GM19438 (cell line): ENCODE measurements at regions not wholly inside any gene's neighbourhood (a gene's known extent, or its start where the extent isn't known, plus 50 kb on each side); places are given as distances from the start of the nearest gene placed in this dataset.

Experiments
- ATAC-seq: cut with Tn5 transposase; IDR thresholded peaks from one replicate; pipeline ENCODE4 v1.9.1; 2021; ENCODE audit warnings: low read depth; ENCODE audit not compliant: unreplicated experiment

DNA sequence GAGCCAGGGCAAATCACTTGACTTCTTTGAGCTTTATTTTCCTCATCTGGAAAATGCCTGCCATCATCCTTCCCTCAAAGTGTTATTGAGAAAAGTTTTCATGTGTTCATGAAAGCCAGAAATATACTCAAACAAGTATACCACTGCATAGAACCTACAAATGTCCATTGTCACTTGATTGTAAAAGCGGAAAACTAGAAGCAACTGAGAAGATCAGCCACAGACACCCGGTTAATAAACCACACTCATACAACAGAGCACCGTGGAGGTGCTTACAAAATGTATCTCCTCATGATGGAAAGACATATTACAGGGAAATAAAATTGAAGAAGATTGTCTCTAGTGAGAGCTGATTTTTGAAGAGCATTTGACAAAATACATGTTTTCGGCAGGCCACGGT is 117.2 kb upstream of the MSX2 start:
- no peak for ATAC-seq

DNA sequence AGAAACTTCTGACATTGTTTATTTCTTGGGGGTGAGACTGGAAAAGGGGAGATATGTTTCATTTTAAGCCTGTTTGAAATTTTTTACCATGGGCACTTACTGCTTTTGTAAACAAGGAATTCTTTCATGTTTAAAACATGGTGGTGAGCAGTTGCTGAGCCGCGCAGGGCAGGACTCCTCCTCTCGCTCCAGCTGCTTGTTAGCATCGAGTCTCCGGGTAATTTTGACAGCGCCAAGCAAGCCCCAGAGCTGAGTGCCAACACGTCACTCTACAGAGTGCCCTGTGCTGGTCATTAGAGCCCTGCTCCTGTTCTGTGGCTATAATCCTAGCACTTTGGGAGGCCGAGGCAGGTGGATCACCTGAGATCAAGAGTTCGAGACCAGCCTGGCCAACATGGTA is 116.5 kb upstream of the MSX2 start:
- no peak for ATAC-seq

GRCh38 chr5:174608631-174609097 is 115.7 kb upstream of the MSX2 start:
- ATAC-seq, result no peak

GRCh38 chr5:174609116-174609515 is 115.3 kb upstream of the MSX2 start:
- no peak for ATAC-seq

DNA sequence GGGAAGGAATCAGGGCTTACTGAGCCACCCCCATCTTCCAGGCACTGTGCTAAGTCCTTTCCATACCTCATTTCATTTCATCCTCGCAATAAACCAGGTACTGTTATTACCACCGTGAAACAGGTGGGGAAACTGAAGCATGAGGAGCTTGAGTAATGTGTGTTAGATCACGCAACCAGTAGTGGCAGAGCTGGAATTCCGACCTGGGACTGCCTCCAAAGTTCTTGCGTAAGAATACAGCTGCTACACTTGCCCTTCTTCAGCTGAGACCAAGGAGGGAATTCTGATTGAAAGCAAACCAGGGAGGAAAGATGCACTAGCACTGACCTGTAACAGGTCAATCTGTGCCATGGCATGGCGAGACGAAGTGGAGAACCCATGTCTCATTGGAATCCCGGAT is 113.4 kb upstream of the MSX2 start:
- ATAC-seq, result no peak

DNA sequence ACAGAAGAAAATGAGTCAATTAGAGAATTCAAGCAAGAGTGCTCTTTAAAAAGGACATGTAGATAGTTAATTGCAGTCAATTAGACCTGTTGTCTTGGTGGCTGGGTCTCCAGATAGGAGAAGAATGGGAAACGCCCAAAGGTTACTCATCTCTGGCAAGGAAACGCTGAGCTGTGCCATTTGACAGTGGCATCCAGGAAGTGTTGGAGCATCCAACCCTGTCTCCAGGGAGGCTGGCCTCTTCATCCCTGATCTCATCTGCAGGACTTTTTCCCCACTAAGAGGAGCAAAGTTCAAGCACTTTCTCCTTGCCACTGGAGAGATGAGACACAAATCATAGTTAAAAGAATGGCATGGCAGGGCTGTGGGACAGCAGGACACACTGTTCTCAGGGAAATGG is 111.7 kb upstream of the MSX2 start:
- ATAC-seq, result no peak

GRCh38 chr5:174614500-174615135 is 109.8 kb upstream of the MSX2 start:
- no peak for ATAC-seq

- ATAC-seq, result no peak
Observed at GRCh38 chr5:174616036-174616435, 108.3 kb upstream of the MSX2 start.

DNA sequence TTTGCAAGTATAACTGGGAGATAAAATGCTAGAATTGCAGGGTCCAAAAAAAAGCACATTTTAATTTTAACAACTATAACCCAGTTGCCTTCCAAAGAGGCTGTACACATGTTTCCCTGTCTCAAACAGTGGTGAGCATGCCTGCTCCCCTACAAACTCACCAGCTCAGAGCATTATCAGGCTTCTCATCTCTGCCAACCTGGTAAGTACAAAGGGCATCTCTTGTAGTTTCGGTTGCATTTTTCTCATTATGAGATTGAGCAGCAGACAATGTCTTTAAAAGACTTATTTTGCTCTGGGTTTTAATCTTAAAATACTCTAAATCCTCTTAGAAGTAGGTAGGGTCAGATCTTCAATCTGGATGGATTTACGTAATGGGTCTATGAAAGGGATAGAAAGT is 107.1 kb upstream of the MSX2 start:
- ATAC-seq, result no peak

DNA sequence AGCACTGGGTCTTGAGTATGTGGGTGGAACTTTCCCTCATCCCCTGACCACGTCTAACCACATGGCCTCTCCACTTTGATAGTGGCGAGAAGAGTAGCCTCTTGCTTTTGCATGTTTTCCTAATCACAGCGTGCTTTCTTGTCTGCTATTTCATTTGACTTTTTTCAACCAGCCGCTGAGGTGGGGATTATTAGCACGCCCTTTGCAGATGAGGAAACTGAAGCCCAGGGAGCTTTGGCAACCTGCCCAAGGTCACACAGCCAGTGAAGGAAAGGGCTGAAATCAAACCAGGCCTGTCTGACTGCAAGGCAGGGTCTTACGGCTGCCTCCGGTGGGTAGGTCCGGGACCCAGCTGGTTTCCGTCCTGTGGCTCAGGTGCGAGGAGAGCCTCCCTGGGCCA is 106.5 kb upstream of the MSX2 start:
- ATAC-seq, result no peak

DNA sequence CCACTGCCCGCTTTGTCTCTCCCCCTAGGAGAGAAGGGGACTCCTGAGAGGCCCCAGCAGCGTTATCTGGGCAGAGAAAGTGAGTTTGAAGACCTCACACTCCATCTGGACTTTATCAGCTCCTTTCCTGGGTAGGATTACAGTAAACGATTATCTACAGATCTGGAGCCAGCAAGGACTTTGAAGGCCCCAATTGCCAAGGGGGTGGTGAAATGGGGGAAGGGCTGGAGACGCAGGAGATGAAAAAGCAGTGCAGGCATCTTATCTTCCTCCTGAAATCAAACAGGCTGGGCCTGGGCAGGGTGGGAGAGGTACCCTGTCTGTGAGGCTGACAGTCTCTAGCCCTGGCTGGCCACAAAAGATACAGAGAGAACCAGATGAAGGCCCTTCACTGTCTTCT is 105.8 kb upstream of the MSX2 start:
- no peak for ATAC-seq

DNA sequence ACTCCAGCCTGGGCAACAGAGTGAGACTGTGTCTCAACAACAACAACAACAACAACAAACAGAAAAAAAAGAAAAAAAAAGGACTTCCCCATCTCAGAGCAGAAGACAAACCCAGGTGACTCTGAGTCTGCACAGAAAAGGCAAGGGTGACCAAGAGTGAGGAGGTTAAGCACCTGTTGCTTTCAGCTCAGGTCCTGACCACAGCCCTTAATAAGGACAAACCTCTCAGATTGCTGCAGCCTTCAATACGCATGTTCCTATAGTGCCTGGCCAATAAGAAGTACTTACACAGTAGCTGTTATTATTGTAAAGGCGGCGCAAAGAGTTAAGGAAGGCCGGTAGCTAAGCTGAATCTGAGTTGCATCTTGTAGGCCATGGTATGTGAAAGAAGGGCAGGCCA is 102.3 kb upstream of the MSX2 start:
- no peak for ATAC-seq

GRCh38 chr5:174623018-174623417 is 101.4 kb upstream of the MSX2 start:
- no peak for ATAC-seq

DNA sequence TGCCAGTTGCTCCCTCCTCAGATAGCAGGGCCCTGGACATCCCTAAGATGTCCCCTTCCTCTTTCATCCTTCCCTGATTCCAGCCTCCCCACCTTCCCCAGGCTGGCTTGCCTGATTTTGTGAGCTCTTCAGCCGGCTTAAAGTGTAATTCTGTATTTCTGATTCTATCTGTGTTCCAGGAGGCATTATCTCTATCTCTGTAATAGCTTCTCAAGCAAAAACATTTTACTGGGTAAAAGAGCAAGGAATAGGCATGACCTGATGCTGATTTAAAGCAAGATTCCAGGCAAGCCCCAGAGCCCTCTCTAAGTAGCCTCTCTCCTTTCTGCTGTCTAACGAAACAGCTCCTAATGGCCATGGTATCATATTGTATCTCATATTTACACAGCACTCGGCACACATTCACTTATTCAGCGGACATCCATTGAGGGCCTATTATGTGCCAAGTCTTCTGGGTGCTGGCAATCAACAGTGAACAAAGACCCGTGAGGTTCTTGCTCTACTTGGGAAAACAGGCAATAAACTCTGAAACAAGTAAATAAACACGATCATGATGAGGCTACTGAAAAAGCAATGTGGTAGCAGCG is 100.9 kb upstream of the MSX2 start:
- no peak for ATAC-seq

DNA sequence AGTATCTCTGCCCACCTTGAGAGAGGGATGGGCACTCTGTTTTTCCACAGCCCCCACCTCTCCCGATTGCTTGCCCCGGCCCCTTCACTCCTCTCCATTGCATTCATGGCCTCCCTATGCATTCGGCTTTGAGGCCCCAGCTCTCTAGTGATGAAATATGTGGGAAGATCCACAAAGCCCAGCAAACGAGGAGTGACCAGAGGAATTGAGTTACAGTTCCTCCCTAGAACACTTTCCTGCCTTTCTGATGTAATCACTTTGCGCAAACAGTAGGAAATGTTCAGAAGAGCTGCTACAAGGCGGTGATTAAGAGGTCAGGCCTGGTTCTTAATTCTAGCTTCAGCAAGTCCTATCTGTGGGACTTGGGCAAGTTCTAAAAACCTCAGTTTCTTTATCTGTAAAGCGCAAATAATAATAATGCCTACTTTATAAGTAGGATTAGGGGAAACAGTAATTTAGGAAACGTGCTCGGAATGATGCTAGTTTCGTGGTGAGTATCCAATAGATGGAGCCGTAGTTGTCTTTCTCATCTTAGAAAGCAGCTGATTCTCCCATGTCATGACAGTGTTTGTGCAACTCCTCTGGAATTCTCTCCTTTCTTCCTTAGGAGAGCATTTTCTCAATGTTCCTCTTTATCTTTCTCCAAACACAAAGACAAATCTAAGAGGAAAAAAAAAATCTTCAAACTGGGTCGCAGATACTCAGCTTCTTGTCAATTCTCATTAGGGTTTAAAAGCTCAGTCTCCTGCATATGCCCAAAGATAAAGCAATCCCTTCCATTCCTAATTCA is 99.5 kb upstream of the MSX2 start:
- ATAC-seq, result no peak

DNA sequence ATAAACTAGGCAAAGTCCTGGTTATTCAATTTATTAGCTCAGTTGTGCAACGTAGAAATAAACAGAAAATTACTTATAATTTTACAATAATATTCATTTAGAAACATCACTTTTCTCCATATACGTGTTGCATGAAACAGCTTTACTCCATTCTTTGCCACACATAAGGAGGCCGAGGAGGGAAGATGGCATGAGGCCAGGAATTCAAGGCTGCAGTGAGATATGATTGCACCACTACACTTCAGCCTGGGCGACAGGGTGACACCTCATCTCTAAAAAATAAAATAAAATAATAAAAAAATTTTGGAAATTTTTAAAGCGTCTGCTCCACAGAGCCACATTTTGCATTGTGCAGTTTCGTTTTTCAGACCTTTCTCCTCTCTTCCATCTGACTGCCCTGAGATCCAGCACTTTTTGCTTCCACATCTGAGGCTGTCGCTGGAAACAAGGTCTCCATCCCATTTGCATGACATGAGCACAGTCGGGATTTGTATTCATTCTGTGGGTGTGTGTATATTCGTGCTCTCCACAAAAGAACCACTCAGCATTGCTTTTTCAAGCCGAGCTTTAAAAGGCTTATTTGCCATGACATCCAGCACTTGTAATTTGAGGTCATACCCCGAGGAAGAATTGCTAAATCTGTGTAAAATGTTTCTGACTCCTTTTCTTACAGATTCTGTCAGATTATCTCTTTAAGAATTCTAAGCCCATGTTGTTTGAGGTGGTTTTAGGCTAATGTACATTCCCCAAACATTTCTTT is 98.6 kb upstream of the MSX2 start:
- ATAC-seq, result no peak

DNA sequence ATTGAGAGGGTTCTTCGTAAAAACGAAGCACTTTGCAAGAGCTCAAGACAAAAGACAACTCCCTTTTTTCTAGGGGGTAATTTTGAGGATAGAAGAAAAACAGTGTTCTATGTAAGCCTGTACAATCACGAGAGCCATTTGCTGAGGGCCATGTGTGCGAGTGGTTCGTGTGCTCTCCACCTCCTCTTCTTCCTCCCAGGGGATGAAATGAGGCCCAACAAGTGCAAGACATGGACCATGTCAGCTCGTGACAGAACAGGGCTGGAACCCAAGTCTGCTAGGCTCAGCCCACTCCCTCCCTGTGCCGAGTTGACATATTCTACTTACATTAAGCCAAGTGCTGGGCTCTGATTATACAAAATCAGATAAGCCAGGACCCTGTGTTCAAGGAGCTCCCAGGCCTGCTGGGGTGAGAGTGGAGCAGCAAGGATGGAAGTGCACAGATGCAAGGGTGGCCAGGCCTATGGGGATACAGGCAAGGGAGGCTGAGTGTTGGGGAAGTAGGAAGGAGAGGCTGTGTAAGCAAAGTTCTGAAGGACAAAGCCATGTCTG is 97.9 kb upstream of the MSX2 start:
- no peak for ATAC-seq

GRCh38 chr5:174636094-174636493 is 88.3 kb upstream of the MSX2 start:
- no peak for ATAC-seq

DNA sequence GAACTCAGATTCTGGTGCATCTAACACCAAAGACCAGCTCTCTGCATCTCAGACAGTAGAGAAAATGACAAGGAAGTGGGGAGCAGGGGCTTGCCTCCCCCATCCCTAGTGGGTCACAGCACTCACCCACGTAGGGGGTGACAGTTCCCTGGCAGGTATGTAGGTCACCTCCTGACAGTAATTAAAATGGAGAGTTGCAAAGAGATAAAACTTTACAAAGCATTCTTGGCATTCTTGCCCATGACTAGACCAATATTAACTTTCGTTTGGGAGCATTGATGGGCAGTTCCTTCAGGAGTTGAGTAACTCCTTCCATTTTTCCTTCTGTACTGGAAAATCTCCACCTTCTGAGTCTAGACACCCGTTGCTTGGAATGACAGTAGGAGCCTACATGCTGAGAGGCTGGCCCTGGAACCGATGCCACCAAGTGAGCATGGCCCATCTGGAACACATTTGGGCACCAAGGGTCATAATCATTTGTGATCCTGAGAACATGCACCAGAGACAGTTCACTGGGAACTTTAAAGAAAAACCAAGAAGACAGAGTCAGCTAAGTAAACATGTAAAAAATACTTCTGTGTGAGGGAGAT is 81.5 kb upstream of the MSX2 start:
- no peak for ATAC-seq

- no peak for ATAC-seq
Observed at GRCh38 chr5:174644436-174644835, 79.9 kb upstream of the MSX2 start.

- ATAC-seq, result no peak
Observed at GRCh38 chr5:174644923-174645322, 79.5 kb upstream of the MSX2 start.
